GM10248 (cell line): ENCODE measurements at regions not wholly inside any gene's neighbourhood (a gene's known extent, or its start where the extent isn't known, plus 50 kb on each side); places are given as distances from the start of the nearest gene placed in this dataset.

ENCODE experiments used
- CTCF ChIA-PET: fragments of 300-600 bp; sonication (Branson Sonifier 250); formaldehyde crosslinking; extraction: SDS; loops from one replicate; lab custom pipeline; 2021; ENCODE audit warnings: antibody characterized with exemption; lab: Yijun Ruan, JAX
- POLR2A ChIA-PET: fragments of 350-650 bp; sonication (Branson Sonifier 250); formaldehyde crosslinking; extraction: SDS; loops from one replicate; lab custom pipeline; 2020; ENCODE audit warnings: antibody characterized with exemption; lab: Yijun Ruan, JAX
- DNase-seq: peaks from one replicate; pipeline ENCODE4 v3.0.0; 2012; ENCODE audit errors: extremely low spot score
- CTCF ChIP-seq: IDR thresholded peaks from 2 replicates; pipeline ENCODE4 v1.5.1; 2012; ENCODE audit warnings: mild to moderate bottlenecking, low read depth; ENCODE audit errors: extremely low read depth, missing control alignments, control extremely low read depth

GRCh38 chr11:13062115-13062514, 53.0 kb downstream of the RASSF10 start:
- CTCF ChIA-PET: no interaction called here
- no peak for DNase-seq
- TF ChIP-seq CTCF: no peak
- POLR2A ChIA-PET: no interaction called here

GRCh38 chr11:13064593-13064992, 55.5 kb downstream of the RASSF10 start:
- TF ChIP-seq CTCF: no peak
- POLR2A ChIA-PET: no interaction called here
- CTCF ChIA-PET: interaction anchor here (1.5 kb wide), 1 partner anchor 14 kb away, joined by 3 read pairs; no protein-coding TSS in a partner anchor
- DNase-seq: no peak

GRCh38 chr11:13065200-13065787, 56.2 kb downstream of the RASSF10 start:
- CTCF ChIA-PET: interaction anchor here (1.5 kb wide), 1 partner anchor 13 kb away, joined by 3 read pairs; no protein-coding TSS in a partner anchor
- DNase-seq: no peak
- POLR2A ChIA-PET: no interaction called here
- TF ChIP-seq CTCF: no peak

- CTCF ChIA-PET: no interaction called here
- TF ChIP-seq CTCF: no peak
- POLR2A ChIA-PET: no interaction called here
Measured at GRCh38 chr11:13068211-13068610, 59.1 kb downstream of the RASSF10 start.

GRCh38 chr11:13073119-13073981, 64.2 kb downstream of the RASSF10 start:
- TF ChIP-seq CTCF: no peak
- no peak for DNase-seq
- ChIA-PET POLR2A (no interaction called here), CTCF (no interaction called here)

More at GRCh38 chr11:13068211-13068610, 59.1 kb downstream of the RASSF10 start:
- no peak for DNase-seq

- ChIA-PET POLR2A (no interaction called here), CTCF (no interaction called here)
- DNase-seq: no peak
- no peak for TF ChIP-seq CTCF
Measured at GRCh38 chr11:13074714-13075464, 65.8 kb downstream of the RASSF10 start.
